NT2/D1 (cell line): ENCODE measurements at regions not wholly inside any gene's neighbourhood (a gene's known extent, or its start where the extent isn't known, plus 50 kb on each side); places are given as distances from the start of the nearest gene placed in this dataset.

Experiments used
- SUZ12 ChIP-seq: IDR thresholded peaks from 2 replicates; pipeline ENCODE4 v1.6.1; 2011; ENCODE audit not compliant: insufficient read length, insufficient read depth; ENCODE audit errors: extremely low read depth
- ZNF274 ChIP-seq: IDR thresholded peaks from 2 replicates; pipeline ENCODE4 v1.6.1; 2011; ENCODE audit warnings: mild to moderate bottlenecking, low read depth, low read length

GRCh38 chr20:57106692-57107091 lies 159.7 kb downstream of the BMP7 start:
- no peak for TF ChIP-seq ZNF274
- TF ChIP-seq SUZ12, result no peak
